A673 (cell line): ENCODE measurements at regions not wholly inside any gene's neighbourhood (a gene's known extent, or its start where the extent isn't known, plus 50 kb on each side); places are given as distances from the start of the nearest gene placed in this dataset.

Source experiments
- EZH2 ChIP-seq: fragments of 200-600 bp; sonication (generic); IDR thresholded peaks from 2 replicates; pipeline ENCODE4 v1.6.1; 2017; ENCODE audit warnings: borderline replicate concordance, low read depth, mild to moderate bottlenecking, mixed read lengths, antibody characterized with exemption, low read length; ENCODE audit not compliant: poor library complexity, severe bottlenecking
- TF ChIP-seq, protein P1 (sequence below): fragments of 300-800, 200-600 bp; sonication (generic); conservative IDR thresholded peaks from 2 replicates; pipeline ENCODE4 v1.5.1; 2017; ENCODE audit warnings: low read depth, mild to moderate bottlenecking, antibody characterized with exemption, low read length, moderate library complexity, mixed read lengths

DNA sequence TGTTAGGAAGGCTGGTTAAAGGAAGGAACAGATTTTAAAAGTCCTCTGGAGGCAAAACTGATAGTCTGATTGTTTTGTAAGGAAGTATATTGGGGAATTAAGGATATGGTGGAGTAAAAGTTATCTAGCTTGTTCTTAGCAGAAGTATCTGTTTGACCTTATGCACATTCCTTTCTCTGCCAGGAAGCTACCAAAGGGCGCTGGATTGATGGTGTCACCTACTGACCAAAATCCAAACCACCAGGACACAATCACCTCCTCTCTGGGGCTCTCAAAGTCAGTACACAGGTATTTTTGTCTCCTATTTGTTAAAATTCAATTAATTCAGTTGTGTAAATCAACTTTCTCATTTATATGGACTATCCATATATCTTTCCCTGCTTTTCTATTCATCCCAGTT lies 484.5 kb downstream of the NUP35 start:
- TF ChIP-seq, protein P1, sequence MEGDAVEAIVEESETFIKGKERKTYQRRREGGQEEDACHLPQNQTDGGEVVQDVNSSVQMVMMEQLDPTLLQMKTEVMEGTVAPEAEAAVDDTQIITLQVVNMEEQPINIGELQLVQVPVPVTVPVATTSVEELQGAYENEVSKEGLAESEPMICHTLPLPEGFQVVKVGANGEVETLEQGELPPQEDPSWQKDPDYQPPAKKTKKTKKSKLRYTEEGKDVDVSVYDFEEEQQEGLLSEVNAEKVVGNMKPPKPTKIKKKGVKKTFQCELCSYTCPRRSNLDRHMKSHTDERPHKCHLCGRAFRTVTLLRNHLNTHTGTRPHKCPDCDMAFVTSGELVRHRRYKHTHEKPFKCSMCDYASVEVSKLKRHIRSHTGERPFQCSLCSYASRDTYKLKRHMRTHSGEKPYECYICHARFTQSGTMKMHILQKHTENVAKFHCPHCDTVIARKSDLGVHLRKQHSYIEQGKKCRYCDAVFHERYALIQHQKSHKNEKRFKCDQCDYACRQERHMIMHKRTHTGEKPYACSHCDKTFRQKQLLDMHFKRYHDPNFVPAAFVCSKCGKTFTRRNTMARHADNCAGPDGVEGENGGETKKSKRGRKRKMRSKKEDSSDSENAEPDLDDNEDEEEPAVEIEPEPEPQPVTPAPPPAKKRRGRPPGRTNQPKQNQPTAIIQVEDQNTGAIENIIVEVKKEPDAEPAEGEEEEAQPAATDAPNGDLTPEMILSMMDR: no peak
- TF ChIP-seq EZH2: no peak
